HCT116 (cell line): ENCODE measurements at regions not wholly inside any gene's neighbourhood (a gene's known extent, or its start where the extent isn't known, plus 50 kb on each side); places are given as distances from the start of the nearest gene placed in this dataset.

Source experiments
- ATAC-seq: fragments of 200-7000 bp; cut with Tn5 transposase; 2 replicates; pipeline ENCODE4 v1.9.1; 2020; ENCODE audit warnings: mild to moderate bottlenecking, moderate library complexity
- BruUV-seq: library from RNA; stranded (reverse); fragments of 400-500 nt; replicated peaks from 2 replicates; lab custom pipeline; 2021; lab: Mats Ljungman, UMichigan
- CTCF ChIA-PET: fragments of 300-600 bp; sonication (Branson Sonifier 250); formaldehyde crosslinking; loops from one replicate; lab custom pipeline; 2021; ENCODE audit warnings: antibody characterized with exemption; lab: Charles Lee
- POLR2A ChIA-PET: fragments of 300-600, 350-600 bp; sonication (Branson Sonifier 250); formaldehyde crosslinking; loops from one replicate; lab custom pipeline; 2021; ENCODE audit warnings: antibody characterized with exemption; lab: Charles Lee
- RAD21 ChIA-PET, 2 experiments: fragments of 300-600 bp; sonication (Branson Sonifier 250); formaldehyde crosslinking; loops; one replicate each; lab custom pipeline; 2023; ENCODE audit warnings: low total read pairs in 2 of 2; ENCODE audit not compliant: uncharacterized antibody in 2 of 2, unreplicated experiment in 2 of 2, low non-redundant PET in 1 of 2; lab: Charles Lee
- DNase-seq: peaks from one replicate; pipeline ENCODE4 v3.0.0-alpha.2; 2010; ENCODE audit warnings: low read depth, low spot score
- H2AFZ ChIP-seq: fragments of 200-600 bp; shearing (Covaris generic), sonication (generic); 2 replicates; pipeline ENCODE4 v1.6.1; 2017; ENCODE audit warnings: low read depth, mixed run types, mixed read lengths, antibody characterized with exemption, low read length; ENCODE audit not compliant: poor library complexity, severe bottlenecking
- H3K27ac ChIP-seq: 2 replicates; pipeline ENCODE4 v1.5.1; 2012; ENCODE audit warnings: low read depth, low read length
- H3K27me3 ChIP-seq: fragments of 200-600 bp; sonication (generic); 2 replicates; pipeline ENCODE4 v1.6.1; 2016; ENCODE audit warnings: mixed run types, low read length, mixed read lengths; ENCODE audit not compliant: insufficient read depth
- H3K36me3 ChIP-seq, 2 experiments: fragments of 200-500 bp in 1 of 2; fragments of 200-600 bp in 1 of 2; sonication (Bioruptor generic) in 1 of 2; sonication (generic) in 1 of 2; 2 replicates each; pipeline versions ENCODE4 v1.5.1 to v1.6.1; 2014 to 2016; ENCODE audit warnings: low read length in 2 of 2, inconsistent platforms in 1 of 2, mixed read lengths in 1 of 2, mixed run types in 1 of 2; ENCODE audit not compliant: insufficient read depth in 2 of 2, control insufficient read depth in 1 of 2
- H3K4me1 ChIP-seq, 2 experiments: fragments of 200-600 bp in 1 of 2; sonication (generic) in 1 of 2; 2 replicates each; pipeline versions ENCODE4 v1.5.1 to v1.6.1; 2012 to 2017; ENCODE audit warnings: low read length in 2 of 2, inconsistent platforms in 1 of 2, mild to moderate bottlenecking in 1 of 2, mixed read lengths in 1 of 2, mixed run types in 1 of 2, moderate library complexity in 1 of 2; ENCODE audit not compliant: insufficient read depth in 2 of 2, control insufficient read depth in 1 of 2
- H3K4me2 ChIP-seq: fragments of 200-600 bp; sonication (generic); 2 replicates; pipeline ENCODE4 v1.6.1; 2017; ENCODE audit warnings: mixed run types, low read length, mixed read lengths
- H3K4me3 ChIP-seq, 2 experiments: fragments of 200-600 bp in 1 of 2; sonication (generic) in 1 of 2; replicated peaks in 1 of 2; 2 replicates each; pipeline ENCODE4 v1.5.1; 2011 to 2016; ENCODE audit warnings: low read length in 2 of 2, control low read depth in 1 of 2, low read depth in 1 of 2, mild to moderate bottlenecking in 1 of 2, mixed read lengths in 1 of 2, mixed run types in 1 of 2
- H3K79me2 ChIP-seq: fragments of 200-600 bp; sonication (generic); 2 replicates; pipeline ENCODE4 v1.6.1; 2017; ENCODE audit warnings: mild to moderate bottlenecking, mixed run types, low read length, moderate library complexity, mixed read lengths; ENCODE audit not compliant: insufficient read depth
- H3K9ac ChIP-seq: fragments of 200-600 bp; sonication (generic); 2 replicates; pipeline ENCODE4 v1.6.1; 2016; ENCODE audit warnings: low read length, mixed read lengths
- H3K9me2 ChIP-seq: fragments of 200-600 bp; sonication (generic), shearing (Covaris generic); 2 replicates; pipeline ENCODE4 v1.6.1; 2017; ENCODE audit warnings: mixed run types, mild to moderate bottlenecking, moderate library complexity; ENCODE audit not compliant: insufficient read depth
- H3K9me3 ChIP-seq, 2 experiments: fragments of 200-500 bp in 1 of 2; fragments of 200-600 bp in 1 of 2; sonication (Bioruptor generic) in 1 of 2; sonication (generic) in 1 of 2; 2 replicates each; pipeline ENCODE4 v1.6.1; 2014 to 2017; ENCODE audit warnings: low read length in 2 of 2, mixed read lengths in 2 of 2, inconsistent platforms in 1 of 2, low read depth in 1 of 2, mild to moderate bottlenecking in 1 of 2, mixed run types in 1 of 2, moderate library complexity in 1 of 2; ENCODE audit not compliant: control insufficient read depth in 1 of 2, insufficient read depth in 1 of 2
- H4K20me1 ChIP-seq: fragments of 200-600 bp; sonication (generic), shearing (Covaris generic); 2 replicates; pipeline ENCODE4 v1.6.1; 2017; ENCODE audit warnings: mixed run types, mild to moderate bottlenecking, moderate library complexity; ENCODE audit not compliant: insufficient read depth
- CEBPB ChIP-seq: IDR thresholded peaks from 2 replicates; pipeline ENCODE4 v1.6.1; 2012; ENCODE audit warnings: low read depth
- CTCF ChIP-seq, 3 experiments: fragments of 200-600 bp in 1 of 3; sonication (generic) in 1 of 3; IDR thresholded peaks in 2 of 3; conservative IDR thresholded peaks in 1 of 3; 2 replicates each; pipeline ENCODE4 v1.5.1; 2012 to 2017; ENCODE audit warnings: low read depth in 2 of 3, low read length in 2 of 3, antibody characterized with exemption in 1 of 3, borderline replicate concordance in 1 of 3, control low read depth in 1 of 3, mild to moderate bottlenecking in 1 of 3, mixed read lengths in 1 of 3, mixed run types in 1 of 3, moderate library complexity in 1 of 3; ENCODE audit not compliant: insufficient read depth in 1 of 3
- FOSL1 ChIP-seq: IDR thresholded peaks from 2 replicates; pipeline ENCODE4 v1.6.1; 2012; ENCODE audit warnings: low read depth
- JUND ChIP-seq: IDR thresholded peaks from 2 replicates; pipeline ENCODE4 v1.6.1; 2012
- POLR2A ChIP-seq: IDR thresholded peaks from 2 replicates; pipeline ENCODE4 v1.7.0; 2011; ENCODE audit warnings: borderline replicate concordance; ENCODE audit not compliant: insufficient read depth, insufficient read length; ENCODE audit errors: extremely low read depth
- REST ChIP-seq: IDR thresholded peaks from 2 replicates; pipeline ENCODE4 v1.6.1; 2012; ENCODE audit warnings: low read depth
- SIN3A ChIP-seq: IDR thresholded peaks from 2 replicates; pipeline ENCODE4 v1.6.1; 2012; ENCODE audit warnings: low read depth
- TCF7L2 ChIP-seq: IDR thresholded peaks from 2 replicates; pipeline ENCODE4 v1.7.0; 2011; ENCODE audit warnings: borderline replicate concordance, inconsistent platforms; ENCODE audit not compliant: insufficient read depth, insufficient read length; ENCODE audit errors: extremely low read depth
- ZBTB33 ChIP-seq: IDR thresholded peaks from 2 replicates; pipeline ENCODE4 v1.6.1; 2011; ENCODE audit warnings: mild to moderate bottlenecking, low read length, moderate library complexity; ENCODE audit not compliant: insufficient replicate concordance; ENCODE audit errors: extremely low read depth
- ZNF274 ChIP-seq: fragments of 200-500 bp; sonication (Bioruptor generic); IDR thresholded peaks from 2 replicates; pipeline ENCODE4 v1.6.1; 2014; ENCODE audit warnings: mild to moderate bottlenecking, low read depth, low read length, inconsistent platforms
- intact Hi-C: fragments of 100-400 bp; cut with micrococcal nuclease; formaldehyde crosslinking; loops from 2 replicates; pipeline ENCODE4 v1.10.0; 2022

- RAD21 ChIA-PET, result no interaction called here
- POLR2A ChIA-PET, result no interaction called here
- no peaks in the 10 kb centered on the region for H3K9me3 ChIP-seq
- DNase-seq (no peak), ATAC-seq (no peak)
- no peaks in the 10 kb centered on the region for H3K27me3 ChIP-seq
- no peak overlapping the region for H3K27ac ChIP-seq
- H2AFZ ChIP-seq, result no peak overlapping the region
- CTCF ChIA-PET, result no interaction called here
- H3K4me3 ChIP-seq, result no peak overlapping the region
- H4K20me1 ChIP-seq, result no peaks in the 10 kb centered on the region
- no peak overlapping the region for H3K4me2 ChIP-seq
- H3K79me2 ChIP-seq, result no peaks in the 10 kb centered on the region
- intact Hi-C loops, result no loop called here
- H3K4me1 ChIP-seq, result no peaks in the 10 kb centered on the region
- no peak for TF ChIP-seq POLR2A
- no peak for TF ChIP-seq FOSL1
- no peak for TF ChIP-seq REST
- TF ChIP-seq CTCF (IDR thresholded peaks at IDR 0.05 in 2 of 3, conservative IDR thresholded peaks at IDR 0.05 in 1 of 3; ENCODE audit: borderline replicate concordance in 1 of 3, insufficient read depth in 1 of 3, low read depth in 2 of 3, low read length in 2 of 3), result no peak
- no peak for TF ChIP-seq JUND
- no peak for TF ChIP-seq SIN3A
- no peak for TF ChIP-seq ZNF274
- TF ChIP-seq CEBPB, result no peak
- no peak for TF ChIP-seq ZBTB33
- no peak for TF ChIP-seq TCF7L2
- TF ChIP-seq, all 23 proteins: peak for 0
- BruUV-seq, result no TSS peak
- Histone ChIP-seq H3K9ac (no peak overlapping the region), H3K36me3 (no peaks in the 10 kb centered on the region), H3K9me2 (no peaks in the 10 kb centered on the region)
These were observed 445.7 kb downstream of the SMARCA1 start for GRCh38 chrX:129077424-129078170.
